Thoracic aorta (tissue), 2 donors: ENCODE measurements at regions not wholly inside any gene's neighbourhood (a gene's known extent, or its start where the extent isn't known, plus 50 kb on each side); places are given as distances from the start of the nearest gene placed in this dataset.

ENCODE experiments used
- ATAC-seq: fragments of 150-250 bp; one replicate; pipeline ENCODE4 v1.8.0; 2017; ENCODE audit warnings: low read depth; ENCODE audit not compliant: insufficient number of reproducible peaks, low FRiP score
- DNase-seq: peaks from one replicate; pipeline ENCODE4 v3.0.0-alpha.2; 2020; ENCODE audit warnings: low spot score
- H3K27ac ChIP-seq, 2 donors: fragments of 200-600 bp; sonication (generic); 1 replicate in 1 of 2; 2 replicates in 1 of 2; pipeline ENCODE4 v1.5.1; 2016; ENCODE audit warnings: mild to moderate bottlenecking in 2 of 2, moderate library complexity in 2 of 2
- H3K27me3 ChIP-seq: fragments of 200-600 bp; sonication (generic); replicated peaks from 2 replicates; pipeline ENCODE4 v1.6.0; 2016; ENCODE audit warnings: mild to moderate bottlenecking; ENCODE audit not compliant: insufficient read depth
- H3K36me3 ChIP-seq: fragments of 200-600 bp; sonication (generic); one replicate; pipeline ENCODE4 v1.5.1; 2016
- H3K4me1 ChIP-seq, 2 donors: fragments of 200-600 bp; sonication (generic); 1 replicate in 1 of 2; 2 replicates in 1 of 2; pipeline versions ENCODE4 v1.5.1 to v1.6.0; 2016; ENCODE audit warnings: low read depth in 2 of 2, mild to moderate bottlenecking in 1 of 2; ENCODE audit not compliant: control insufficient read depth in 1 of 2
- H3K4me3 ChIP-seq: fragments of 200-600 bp; sonication (generic); 2 replicates; pipeline ENCODE4 v1.5.1; 2016; ENCODE audit warnings: mild to moderate bottlenecking
- H3K9me3 ChIP-seq: fragments of 200-600 bp; sonication (generic); 2 replicates; pipeline ENCODE4 v1.5.1; 2016
- CTCF ChIP-seq: fragments of 200-600 bp; sonication (generic); IDR thresholded peaks from one replicate; pipeline ENCODE4 v1.5.1; 2019; ENCODE audit warnings: antibody characterized with exemption

GRCh38 chr16:17658881-17659280 lies 188.1 kb upstream of the XYLT1 start:
- H3K27me3 ChIP-seq: no peaks in the 10 kb centered on the region
- H3K4me1 ChIP-seq: no peaks in the 10 kb centered on the region
- no peaks in the 10 kb centered on the region for H3K36me3 ChIP-seq
- no peak for ATAC-seq
- no peaks in the 10 kb centered on the region for H3K9me3 ChIP-seq
- no peak for TF ChIP-seq CTCF
- DNase-seq: no peak
- H3K27ac ChIP-seq: no peak overlapping the region
- no peak overlapping the region for H3K4me3 ChIP-seq

GRCh38 chr16:17657045-17657444 lies 186.3 kb upstream of the XYLT1 start:
- H3K27ac ChIP-seq: no peak overlapping the region
- ATAC-seq: no peak
- H3K36me3 ChIP-seq: no peaks in the 10 kb centered on the region

DNA sequence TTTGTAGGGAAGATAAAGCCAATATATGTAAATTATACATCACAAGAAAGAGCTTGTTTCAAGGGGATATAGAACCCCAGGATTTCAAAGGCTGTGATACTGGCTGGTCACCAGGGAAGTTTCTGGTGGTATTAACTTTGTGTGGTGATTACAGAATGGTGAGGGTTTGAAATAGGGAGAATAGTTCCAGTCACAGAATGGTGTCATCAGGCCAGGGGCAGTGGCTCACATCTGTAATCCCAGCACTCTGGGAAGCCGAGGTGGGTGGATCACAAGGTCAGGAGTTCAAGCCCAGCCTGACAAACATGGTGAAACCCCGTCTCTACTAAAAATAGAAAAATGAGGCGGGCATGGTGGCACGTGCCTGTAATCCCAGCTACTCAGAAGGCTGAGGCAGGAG lies 183.8 kb upstream of the XYLT1 start:
- H3K27ac ChIP-seq: no peak overlapping the region
- no peaks in the 10 kb centered on the region for H3K9me3 ChIP-seq
- H3K4me1 ChIP-seq: no peaks in the 10 kb centered on the region
- H3K27me3 ChIP-seq: no peaks in the 10 kb centered on the region
- ATAC-seq (no peak), DNase-seq (no peak)
- TF ChIP-seq CTCF: no peak
- H3K4me3 ChIP-seq: no peak overlapping the region
- no peaks in the 10 kb centered on the region for H3K36me3 ChIP-seq

More at GRCh38 chr16:17657045-17657444, 186.3 kb upstream of the XYLT1 start:
- H3K4me1 ChIP-seq: no peaks in the 10 kb centered on the region
- H3K4me3 ChIP-seq: no peak overlapping the region
- TF ChIP-seq CTCF: no peak
- no peaks in the 10 kb centered on the region for H3K9me3 ChIP-seq
- no peaks in the 10 kb centered on the region for H3K27me3 ChIP-seq
- no peak for DNase-seq

- no peak for TF ChIP-seq CTCF
Measured at GRCh38 chr16:17654142-17654541, 183.4 kb upstream of the XYLT1 start.

GRCh38 chr16:17647879-17648872 lies 177.4 kb upstream of the XYLT1 start:
- H3K4me3 ChIP-seq: no peak overlapping the region
- no peaks in the 10 kb centered on the region for H3K36me3 ChIP-seq
- H3K27ac ChIP-seq: no peak overlapping the region
- DNase-seq (no peak), ATAC-seq (no peak)
- TF ChIP-seq CTCF: no peak
- peaks cover 4% of the 10 kb centered on the region for H3K9me3 ChIP-seq
- H3K27me3 ChIP-seq: no peaks in the 10 kb centered on the region
- H3K4me1 ChIP-seq: no peaks in the 10 kb centered on the region

More at GRCh38 chr16:17654142-17654541, 183.4 kb upstream of the XYLT1 start:
- no peak for DNase-seq
- Histone ChIP-seq H3K27ac (no peak overlapping the region), H3K4me3 (no peak overlapping the region), H3K4me1 (no peaks in the 10 kb centered on the region), H3K27me3 (no peaks in the 10 kb centered on the region), H3K9me3 (no peaks in the 10 kb centered on the region), H3K36me3 (no peaks in the 10 kb centered on the region)
- ATAC-seq: no peak
